Mesothelial cell of epicardium (in vitro differentiated cells): ENCODE measurements at regions not wholly inside any gene's neighbourhood (a gene's known extent, or its start where the extent isn't known, plus 50 kb on each side); places are given as distances from the start of the nearest gene placed in this dataset.

Experiments
- DNase-seq, 2 experiments: peaks; one replicate each; pipeline ENCODE4 v3.0.0; 2021; ENCODE audit warnings: low spot score in 2 of 2; ENCODE audit not compliant: unreplicated experiment in 2 of 2
- H3K27ac Mint-ChIP-seq: 2 replicates; pipeline ENCODE4 v1.8.0; 2021; ENCODE audit warnings: mixed read lengths
- H3K27me3 Mint-ChIP-seq: 2 replicates; pipeline ENCODE4 v1.8.0; 2021; ENCODE audit warnings: low read depth, mixed read lengths
- H3K36me3 Mint-ChIP-seq: 2 replicates; pipeline ENCODE4 v1.8.0; 2021; ENCODE audit warnings: mixed read lengths
- H3K4me1 Mint-ChIP-seq: 2 replicates; pipeline ENCODE4 v1.8.0; 2021; ENCODE audit warnings: mixed read lengths
- H3K4me3 Mint-ChIP-seq: 2 replicates; pipeline ENCODE4 v1.8.0; 2021; ENCODE audit warnings: mild to moderate bottlenecking, moderate library complexity, mixed read lengths
- H3K9me3 Mint-ChIP-seq: 2 replicates; pipeline ENCODE4 v1.8.0; 2021; ENCODE audit warnings: mixed read lengths
- CTCF ChIP-seq: fragments of 200-600 bp; sonication (generic); IDR thresholded peaks from one replicate; pipeline ENCODE4 v1.5.0; 2021; ENCODE audit warnings: antibody characterized with exemption; ENCODE audit not compliant: unreplicated experiment

- TF ChIP-seq CTCF, result no peak
- Mint-ChIP-seq H3K4me1 (peaks cover 6% of the 10 kb centered on the region), H3K36me3 (no peaks in the 10 kb centered on the region), H3K4me3 (no peak overlapping the region), H3K9me3 (peaks cover 3% of the 10 kb centered on the region), H3K27me3 (no peaks in the 10 kb centered on the region), H3K27ac (no peak overlapping the region)
- DNase-seq, result no peak
Observed at GRCh38 chr7:124989911-124990310, 60.3 kb upstream of the POT1 start.
